ENCODE measurements at regions not wholly inside any gene's neighbourhood (a gene's known extent, or its start where the extent isn't known, plus 50 kb on each side); places are given as distances from the start of the nearest gene placed in this dataset.

GRCh38 chr4:32192991-32193390, 1472.8 kb downstream of the PCDH7 start:
- no peak for TF ChIP-seq CTCF (conservative IDR thresholded peaks at IDR 0.05; ENCODE audit: low read depth, low read length)
- no peak overlapping the region for H3K4me3 ChIP-seq (ENCODE audit: low read depth, low read length)
- DNase-seq (ENCODE audit: low read depth), result no peak

GRCh38 chr4:32196950-32197688, 1477.0 kb downstream of the PCDH7 start:
- no peak for DNase-seq (ENCODE audit: low read depth)
- no peak overlapping the region for H3K4me3 ChIP-seq (ENCODE audit: low read depth, low read length)
- no peak for TF ChIP-seq CTCF (conservative IDR thresholded peaks at IDR 0.05; ENCODE audit: low read depth, low read length)

- no peak overlapping the region for H3K4me3 ChIP-seq (ENCODE audit: low read depth, low read length)
- DNase-seq (ENCODE audit: low read depth), result no peak
- TF ChIP-seq CTCF (conservative IDR thresholded peaks at IDR 0.05; ENCODE audit: low read depth, low read length), result no peak
These were observed 1479.5 kb downstream of the PCDH7 start for GRCh38 chr4:32199639-32200038.

- DNase-seq (ENCODE audit: low read depth), result no peak
- H3K4me3 ChIP-seq (ENCODE audit: low read depth, low read length), result no peak overlapping the region
- TF ChIP-seq CTCF (conservative IDR thresholded peaks at IDR 0.05; ENCODE audit: low read depth, low read length), result no peak
These were observed 1483.2 kb downstream of the PCDH7 start for GRCh38 chr4:32203340-32203739.

GRCh38 chr4:32206756-32207155, 1486.6 kb downstream of the PCDH7 start:
- no peak overlapping the region for H3K4me3 ChIP-seq (ENCODE audit: low read depth, low read length)
- no peak for DNase-seq (ENCODE audit: low read depth)
- no peak for TF ChIP-seq CTCF (conservative IDR thresholded peaks at IDR 0.05; ENCODE audit: low read depth, low read length)

- no peak for DNase-seq (ENCODE audit: low read depth)
- no peak overlapping the region for H3K4me3 ChIP-seq (ENCODE audit: low read depth, low read length)
- no peak for TF ChIP-seq CTCF (conservative IDR thresholded peaks at IDR 0.05; ENCODE audit: low read depth, low read length)
These were observed 1487.3 kb downstream of the PCDH7 start for GRCh38 chr4:32207456-32207855.

GRCh38 chr4:32215277-32215676, 1495.1 kb downstream of the PCDH7 start:
- H3K4me3 ChIP-seq (ENCODE audit: low read depth, low read length), result no peak overlapping the region
- no peak for TF ChIP-seq CTCF (conservative IDR thresholded peaks at IDR 0.05; ENCODE audit: low read depth, low read length)
- DNase-seq (ENCODE audit: low read depth), result no peak
